Muscle layer of duodenum (tissue), 2 donors: ENCODE measurements at regions not wholly inside any gene's neighbourhood (a gene's known extent, or its start where the extent isn't known, plus 50 kb on each side); places are given as distances from the start of the nearest gene placed in this dataset.

Source experiments
- H3K27ac ChIP-seq: one replicate; pipeline ENCODE4 v1.7.0; 2013; ENCODE audit warnings: mild to moderate bottlenecking, low read length
- H3K27me3 ChIP-seq: one replicate; pipeline ENCODE4 v1.7.0; 2013; ENCODE audit warnings: low read depth, mild to moderate bottlenecking, control low read depth, low read length
- H3K36me3 ChIP-seq, 2 donors: one replicate each; pipeline ENCODE4 v1.7.0; 2013; ENCODE audit warnings: low read length in 2 of 2, control low read depth in 1 of 2, mild to moderate bottlenecking in 1 of 2; ENCODE audit not compliant: insufficient read depth in 2 of 2, control insufficient read depth in 1 of 2
- H3K4me1 ChIP-seq, 2 donors: one replicate each; pipeline ENCODE4 v1.7.0; 2013; ENCODE audit warnings: low read length in 2 of 2, mild to moderate bottlenecking in 2 of 2, control low read depth in 1 of 2, moderate library complexity in 1 of 2; ENCODE audit not compliant: insufficient read depth in 2 of 2, control insufficient read depth in 1 of 2
- H3K4me3 ChIP-seq, 2 donors: one replicate each; pipeline ENCODE4 v1.7.0; 2013; ENCODE audit warnings: low read length in 2 of 2, low read depth in 1 of 2, mild to moderate bottlenecking in 1 of 2
- H3K9me3 ChIP-seq, 2 donors: one replicate each; pipeline ENCODE4 v1.7.0; 2013; ENCODE audit warnings: low read length in 2 of 2, control low read depth in 1 of 2, mild to moderate bottlenecking in 1 of 2; ENCODE audit not compliant: control insufficient read depth in 1 of 2
- donor health status: healthy.

DNA sequence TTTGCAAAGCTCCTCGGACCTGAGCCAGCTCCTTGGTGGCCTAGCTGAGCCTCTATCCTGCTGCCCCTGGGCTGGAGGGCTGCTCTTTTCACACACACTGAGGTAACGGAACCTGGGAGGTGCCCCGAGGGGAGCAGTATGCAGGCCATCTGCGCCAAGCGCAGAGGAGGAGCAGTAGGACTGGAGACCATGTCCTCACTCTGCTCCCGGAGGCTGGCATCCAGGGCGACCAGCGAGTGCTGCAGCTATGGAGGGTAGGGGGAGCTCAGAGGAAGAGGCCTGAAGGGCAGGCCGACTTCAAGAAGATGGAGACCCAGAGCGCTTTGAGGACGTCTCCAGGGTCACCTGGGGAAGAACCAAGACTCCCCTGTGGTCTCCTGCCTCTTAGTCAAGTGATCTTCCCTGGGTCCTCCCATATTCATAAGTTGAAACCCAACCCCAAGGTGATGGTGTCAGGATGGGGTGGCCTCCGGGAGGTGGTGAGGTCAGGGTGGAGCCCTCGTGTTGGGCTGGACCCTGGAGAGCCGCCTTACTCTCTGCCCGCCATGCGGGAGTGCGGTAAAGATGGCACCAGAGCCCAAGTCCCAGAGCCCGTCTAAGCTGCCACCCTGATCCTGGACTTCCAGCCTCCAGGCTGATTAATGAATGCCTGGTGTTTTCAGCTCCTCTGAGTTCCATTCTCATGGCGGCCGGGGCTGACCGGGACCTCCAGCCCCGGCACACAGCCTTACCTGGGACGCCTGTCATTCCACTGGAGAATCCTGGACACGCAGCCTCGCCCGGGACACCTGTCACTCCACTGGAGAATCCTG is 160.7 kb downstream of the NDUFA10 start:
- Histone ChIP-seq H3K9me3 (no peaks in the 10 kb centered on the region), H3K4me1 (no peaks in the 10 kb centered on the region), H3K27me3 (no peaks in the 10 kb centered on the region), H3K4me3 (no peak overlapping the region), H3K27ac (no peak overlapping the region), H3K36me3 (no peaks in the 10 kb centered on the region)

DNA sequence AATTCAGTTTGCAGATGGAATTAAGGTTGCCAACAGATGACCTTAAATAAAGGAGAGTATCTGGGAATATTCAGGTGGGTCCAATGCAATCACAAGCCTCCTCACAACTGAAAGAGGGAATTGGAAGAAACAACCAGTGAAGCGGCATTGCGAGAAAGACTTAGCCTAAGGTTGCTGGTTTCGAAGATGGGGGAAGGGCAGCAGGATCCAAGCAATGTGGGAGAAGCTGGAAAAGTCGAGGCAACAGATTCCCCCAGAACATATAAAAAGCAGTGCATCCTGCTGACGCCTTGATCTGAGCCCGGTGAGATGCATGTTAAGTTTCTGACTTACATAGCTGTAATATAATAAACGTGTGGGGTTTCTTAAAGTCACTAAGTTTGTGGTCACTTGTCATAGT is 162.5 kb downstream of the NDUFA10 start:
- H3K27me3 ChIP-seq, result no peaks in the 10 kb centered on the region
- no peak overlapping the region for H3K27ac ChIP-seq
- H3K4me3 ChIP-seq, result no peak overlapping the region
- no peaks in the 10 kb centered on the region for H3K36me3 ChIP-seq
- H3K9me3 ChIP-seq, result no peaks in the 10 kb centered on the region
- no peaks in the 10 kb centered on the region for H3K4me1 ChIP-seq

DNA sequence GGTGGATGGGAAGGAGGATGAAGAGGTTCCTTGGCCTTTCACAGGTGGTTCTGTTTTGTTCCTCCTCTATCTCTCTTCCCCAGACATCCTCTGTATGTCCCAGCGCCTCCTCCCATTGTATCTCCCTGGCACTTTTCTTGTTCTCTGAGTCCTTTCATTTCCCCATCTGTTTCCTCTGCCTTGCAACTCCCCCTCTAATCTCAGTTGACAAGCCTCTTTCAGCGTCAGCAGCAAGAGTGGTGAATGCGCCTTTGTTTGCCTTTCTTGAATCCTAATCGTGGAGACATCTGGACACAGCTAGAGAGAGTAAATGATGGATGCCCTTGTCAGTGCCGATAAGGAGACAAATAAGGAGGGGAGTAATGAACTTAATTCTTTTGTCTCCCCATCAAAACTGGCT is 167.0 kb downstream of the NDUFA10 start:
- no peaks in the 10 kb centered on the region for H3K4me1 ChIP-seq

DNA sequence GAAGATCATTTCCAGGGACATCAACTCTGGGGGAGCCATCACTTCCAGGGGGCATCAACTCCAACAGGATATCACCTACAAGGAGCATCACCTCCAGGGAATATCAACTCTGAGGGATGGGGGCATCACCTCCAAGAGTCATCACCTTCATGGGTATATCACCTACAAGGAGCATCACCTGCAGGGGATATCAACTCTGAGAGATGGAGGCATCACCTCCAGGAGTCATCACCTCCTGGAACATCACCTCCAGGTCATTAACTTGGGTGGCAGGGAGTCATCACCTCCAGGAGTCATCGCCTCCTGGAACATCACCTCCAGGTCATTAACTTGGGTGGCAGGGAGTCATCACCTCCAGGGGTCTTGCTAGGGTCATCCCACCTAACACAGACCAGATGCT is 167.6 kb downstream of the NDUFA10 start:
- H3K4me3 ChIP-seq, result no peak overlapping the region
- no peaks in the 10 kb centered on the region for H3K4me1 ChIP-seq
- no peaks in the 10 kb centered on the region for H3K9me3 ChIP-seq
- H3K27me3 ChIP-seq, result no peaks in the 10 kb centered on the region
- H3K36me3 ChIP-seq, result no peaks in the 10 kb centered on the region
- no peak overlapping the region for H3K27ac ChIP-seq

More for the DNA sequence above, 167.0 kb downstream of the NDUFA10 start:
- Histone ChIP-seq H3K27ac (no peak overlapping the region), H3K4me3 (no peak overlapping the region), H3K9me3 (no peaks in the 10 kb centered on the region), H3K27me3 (no peaks in the 10 kb centered on the region), H3K36me3 (no peaks in the 10 kb centered on the region)

DNA sequence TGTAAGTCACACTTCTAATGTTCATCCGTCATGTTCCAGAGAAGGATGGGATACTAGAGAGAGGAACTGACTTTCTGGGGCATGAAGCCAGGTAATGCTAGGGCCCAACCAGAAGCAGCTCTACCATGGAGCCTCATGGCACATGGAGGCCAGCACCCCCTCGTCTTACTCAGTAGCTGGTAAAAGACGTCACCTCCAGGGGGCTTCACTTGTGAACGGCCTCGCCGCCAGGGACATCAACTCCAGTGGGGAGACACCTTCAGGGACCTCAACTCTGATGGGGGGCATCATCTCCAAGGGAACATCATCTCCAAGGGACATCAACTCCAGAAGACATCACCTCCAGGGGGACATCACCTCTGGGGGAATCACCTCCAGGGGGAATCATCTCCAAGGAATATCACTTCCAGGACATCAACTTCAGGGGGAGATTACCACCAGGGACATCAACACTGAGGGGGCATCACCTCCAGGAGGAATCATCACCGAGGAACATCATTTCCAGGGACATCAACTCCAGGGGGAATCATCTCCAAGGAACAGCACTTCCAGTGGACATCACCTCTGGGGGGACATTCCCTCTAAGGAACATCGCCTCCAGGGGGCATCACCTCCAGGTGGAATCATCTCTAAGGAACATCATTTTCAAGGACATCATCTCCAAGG is 168.4 kb downstream of the NDUFA10 start:
- H3K9me3 ChIP-seq, result no peaks in the 10 kb centered on the region
- no peaks in the 10 kb centered on the region for H3K27me3 ChIP-seq
- H3K27ac ChIP-seq, result no peak overlapping the region
- H3K4me1 ChIP-seq, result no peaks in the 10 kb centered on the region
- H3K4me3 ChIP-seq, result no peak overlapping the region
- H3K36me3 ChIP-seq, result no peaks in the 10 kb centered on the region

DNA sequence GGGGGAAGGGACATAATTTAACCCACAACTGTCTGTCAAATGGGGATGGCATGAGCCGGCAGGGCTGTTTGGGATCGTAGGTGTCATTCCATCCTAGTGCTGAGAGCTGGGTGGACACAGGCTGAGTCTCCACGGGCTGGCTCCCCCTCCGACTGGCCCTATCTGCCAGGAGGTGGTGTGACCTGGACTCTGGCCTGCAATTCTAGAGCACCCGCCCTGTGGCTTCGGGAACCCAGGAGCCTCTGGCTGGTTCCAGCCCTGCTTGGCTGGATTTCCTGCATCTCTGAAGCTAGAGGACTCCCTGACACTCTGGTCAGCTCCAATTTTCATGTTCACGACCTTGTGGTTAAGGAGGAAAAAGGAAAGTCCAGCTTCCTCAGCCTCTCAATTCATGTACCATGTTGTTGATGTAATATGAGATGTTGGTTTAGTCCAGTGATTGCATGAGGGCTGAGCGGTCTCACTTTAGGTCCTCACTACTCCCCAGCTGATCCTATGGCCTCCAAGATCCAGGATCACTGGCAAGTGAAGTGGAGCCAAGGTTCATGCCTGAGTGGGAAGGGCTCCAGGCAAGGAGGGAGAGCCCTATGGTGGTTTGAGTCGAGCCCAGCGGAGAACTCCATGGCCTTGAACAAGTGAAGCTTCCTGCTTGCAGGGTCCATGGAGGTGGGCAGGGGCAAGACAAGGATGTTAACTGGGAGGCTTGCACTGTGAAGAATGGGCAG is 169.1 kb downstream of the NDUFA10 start:
- no peaks in the 10 kb centered on the region for H3K36me3 ChIP-seq
- H3K9me3 ChIP-seq, result no peaks in the 10 kb centered on the region
- no peak overlapping the region for H3K4me3 ChIP-seq
- H3K27me3 ChIP-seq, result no peaks in the 10 kb centered on the region
- H3K4me1 ChIP-seq, result no peaks in the 10 kb centered on the region
- no peak overlapping the region for H3K27ac ChIP-seq

DNA sequence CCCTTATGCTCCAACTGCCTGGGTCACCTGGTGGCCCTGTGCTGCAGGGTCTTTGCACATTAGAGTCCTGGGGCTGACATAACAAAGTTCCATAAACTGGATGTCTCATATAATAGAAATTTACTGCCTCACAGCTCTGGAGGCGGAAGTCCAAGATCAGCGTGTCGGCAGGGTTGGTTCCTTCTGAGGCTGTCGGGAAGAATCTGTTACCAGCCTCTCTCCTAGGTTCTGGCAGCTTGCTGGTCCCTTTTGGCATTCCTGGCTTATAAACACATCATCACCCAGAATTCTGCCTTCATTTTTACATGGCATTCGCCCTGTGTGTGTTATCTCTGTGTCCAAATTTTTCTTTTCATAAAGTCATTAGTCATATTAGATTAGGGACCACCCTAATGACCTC is 170.5 kb downstream of the NDUFA10 start:
- Histone ChIP-seq H3K4me3 (no peak overlapping the region), H3K27me3 (no peaks in the 10 kb centered on the region), H3K4me1 (no peaks in the 10 kb centered on the region), H3K36me3 (no peaks in the 10 kb centered on the region), H3K27ac (no peak overlapping the region), H3K9me3 (peaks cover 0 to 4% of the 10 kb centered on the region in 2 donors)

DNA sequence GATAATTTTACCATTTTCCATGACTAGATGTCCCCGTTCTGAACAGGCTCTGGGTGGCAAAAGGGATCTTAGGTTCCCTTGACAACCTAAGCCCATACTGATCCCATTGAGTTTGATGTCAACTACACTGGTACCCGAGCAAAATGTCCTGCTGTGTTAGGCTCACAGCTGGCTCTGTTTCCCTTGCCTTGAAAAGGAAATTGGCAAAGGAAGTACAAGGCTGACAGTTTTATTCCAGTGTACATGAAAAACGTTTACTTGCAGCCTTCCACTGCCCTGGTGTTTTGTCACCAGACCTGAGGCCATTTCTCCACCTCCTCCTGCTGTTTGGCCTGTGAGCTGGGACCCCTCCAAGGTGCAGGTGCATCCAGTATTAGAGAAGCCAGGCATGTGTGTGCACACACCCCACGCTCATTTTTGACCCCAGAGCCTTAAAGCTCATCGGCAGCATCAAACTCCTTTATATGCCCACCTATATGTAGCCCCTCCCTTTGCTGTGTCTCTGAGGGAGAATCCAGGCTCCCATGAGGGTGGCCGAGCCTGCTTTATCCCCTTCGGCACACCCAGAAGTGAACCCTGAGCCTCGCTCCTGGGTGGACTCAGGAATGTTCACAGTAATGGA is 171.3 kb downstream of the NDUFA10 start:
- Histone ChIP-seq H3K4me1 (no peaks in the 10 kb centered on the region), H3K27me3 (no peaks in the 10 kb centered on the region), H3K27ac (no peak overlapping the region), H3K36me3 (no peaks in the 10 kb centered on the region), H3K9me3 (peaks cover 0 to 4% of the 10 kb centered on the region in 2 donors), H3K4me3 (no peak overlapping the region)

DNA sequence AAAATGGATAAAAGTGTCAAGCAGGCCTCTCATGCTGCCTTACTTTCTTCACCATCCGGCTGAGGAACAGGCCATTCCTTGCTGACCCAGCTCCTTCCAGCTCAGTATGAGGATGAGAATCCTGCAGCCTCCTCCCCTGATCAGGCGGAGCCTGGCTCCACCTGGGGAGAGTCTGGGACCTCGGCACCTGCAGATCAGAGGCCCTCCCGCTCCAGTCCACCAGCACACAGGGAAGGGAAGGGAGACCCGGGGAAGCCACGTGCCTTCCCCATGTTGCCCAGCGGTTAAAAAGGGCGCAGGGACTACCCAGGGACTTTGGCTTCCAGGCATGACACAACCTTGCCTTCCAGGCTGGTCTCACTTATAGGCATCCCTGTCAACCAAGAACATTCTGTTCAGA is 172.0 kb downstream of the NDUFA10 start:
- Histone ChIP-seq H3K4me1 (no peaks in the 10 kb centered on the region), H3K36me3 (no peaks in the 10 kb centered on the region), H3K9me3 (peaks cover 0 to 4% of the 10 kb centered on the region in 2 donors), H3K27ac (no peak overlapping the region), H3K4me3 (no peak overlapping the region), H3K27me3 (no peaks in the 10 kb centered on the region)

DNA sequence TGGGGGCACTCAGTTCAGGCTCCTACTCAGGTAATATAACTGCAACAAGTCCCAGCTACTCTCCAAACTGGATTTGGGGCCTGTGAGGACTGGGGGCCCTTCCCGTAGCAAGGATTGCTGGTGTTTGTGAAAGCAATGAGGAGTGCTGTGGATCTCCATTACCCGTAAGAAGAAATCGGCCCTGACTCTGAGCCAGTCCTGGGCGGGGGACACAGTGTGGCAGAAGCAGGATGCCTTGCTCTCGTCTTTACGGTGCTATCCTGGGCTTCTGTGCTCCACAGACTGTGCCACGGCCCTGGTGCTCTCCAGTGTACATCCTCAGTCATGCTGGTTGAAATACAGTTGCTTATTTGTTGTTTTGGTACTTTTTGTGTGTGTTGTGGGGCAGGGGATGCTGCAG is 172.9 kb downstream of the NDUFA10 start:
- H3K27ac ChIP-seq, result no peak overlapping the region
- H3K9me3 ChIP-seq, result peaks cover 0 to 4% of the 10 kb centered on the region in 2 donors
- H3K4me3 ChIP-seq, result no peak overlapping the region
- no peaks in the 10 kb centered on the region for H3K36me3 ChIP-seq
- no peaks in the 10 kb centered on the region for H3K27me3 ChIP-seq
- no peaks in the 10 kb centered on the region for H3K4me1 ChIP-seq
